ENCODE measurements at regions not wholly inside any gene's neighbourhood (a gene's known extent, or its start where the extent isn't known, plus 50 kb on each side); places are given as distances from the start of the nearest gene placed in this dataset.
"Not testable (repeated sequence)": the region's sequence is repeated elsewhere in the genome, so short reads cannot be mapped to it uniquely, and the experiment has no call there.

- Mint-ChIP-seq H3K27ac (ENCODE audit: low read depth, unreplicated experiment) (no peak overlapping the region), H3K27me3 (ENCODE audit: insufficient read depth, unreplicated experiment) (no peaks in the 10 kb centered on the region), H3K36me3 (ENCODE audit: insufficient read depth, unreplicated experiment) (no peaks in the 10 kb centered on the region), H3K4me1 (ENCODE audit: insufficient read depth, unreplicated experiment) (no peaks in the 10 kb centered on the region), H3K9me3 (ENCODE audit: unreplicated experiment) (no peaks in the 10 kb centered on the region), H3K4me3 (ENCODE audit: unreplicated experiment) (no peak overlapping the region)
- POLR2A ChIA-PET = interaction anchor here (1.7 kb wide), 1 partner anchor 10 kb away, joined by 5 read pairs; no protein-coding TSS in a partner anchor
- no TSS peak for BruUV-seq (replicated peaks)
- DNase-seq (ENCODE audit: unreplicated experiment) = no peak
- CTCF ChIA-PET = no interaction called here
- intact Hi-C loops (cut with micrococcal nuclease) = no loop called here
- TF ChIP-seq CTCF (IDR thresholded peaks at IDR 0.05; ENCODE audit: unreplicated experiment) = no peak
Observed at GRCh38 chr1:64403331-64403730, 66.6 kb upstream of the CACHD1 start.

GRCh38 chr1:64404202-64404601 lies 65.7 kb upstream of the CACHD1 start:
- POLR2A ChIA-PET = interaction anchor here (0.6 kb wide), 1 partner anchor 135 kb away, joined by 3 read pairs; no protein-coding TSS in a partner anchor
- H3K36me3 Mint-ChIP-seq (ENCODE audit: insufficient read depth, unreplicated experiment) = no peaks in the 10 kb centered on the region
- no peaks in the 10 kb centered on the region for H3K4me1 Mint-ChIP-seq (ENCODE audit: insufficient read depth, unreplicated experiment)
- intact Hi-C loops (cut with micrococcal nuclease) = no loop called here
- no TSS peak for BruUV-seq (replicated peaks)
- TF ChIP-seq CTCF (IDR thresholded peaks at IDR 0.05; ENCODE audit: unreplicated experiment) = no peak
- no peak for DNase-seq (ENCODE audit: unreplicated experiment)
- no peaks in the 10 kb centered on the region for H3K9me3 Mint-ChIP-seq (ENCODE audit: unreplicated experiment)
- H3K27me3 Mint-ChIP-seq (ENCODE audit: insufficient read depth, unreplicated experiment) = no peaks in the 10 kb centered on the region
- no peak overlapping the region for H3K27ac Mint-ChIP-seq (ENCODE audit: low read depth, unreplicated experiment)
- CTCF ChIA-PET = no interaction called here
- H3K4me3 Mint-ChIP-seq (ENCODE audit: unreplicated experiment) = no peak overlapping the region

- no peak for TF ChIP-seq CTCF (IDR thresholded peaks at IDR 0.05; ENCODE audit: unreplicated experiment)
- BruUV-seq (replicated peaks) = no TSS peak
- Mint-ChIP-seq H3K36me3 (ENCODE audit: insufficient read depth, unreplicated experiment) (no peaks in the 10 kb centered on the region), H3K9me3 (ENCODE audit: unreplicated experiment) (no peaks in the 10 kb centered on the region), H3K27ac (ENCODE audit: low read depth, unreplicated experiment) (no peak overlapping the region), H3K4me3 (ENCODE audit: unreplicated experiment) (no peak overlapping the region), H3K4me1 (ENCODE audit: insufficient read depth, unreplicated experiment) (no peaks in the 10 kb centered on the region), H3K27me3 (ENCODE audit: insufficient read depth, unreplicated experiment) (no peaks in the 10 kb centered on the region)
- DNase-seq (ENCODE audit: unreplicated experiment) = no peak
- CTCF ChIA-PET = interaction anchor here (0.6 kb wide), 1 partner anchor 36 kb away, joined by 3 read pairs; no protein-coding TSS in a partner anchor
- POLR2A ChIA-PET = no interaction called here
- intact Hi-C loops (cut with micrococcal nuclease) = no loop called here
Observed at GRCh38 chr1:64405833-64406232, 64.1 kb upstream of the CACHD1 start.

GRCh38 chr1:64410217-64410616 lies 59.7 kb upstream of the CACHD1 start:
- no peaks in the 10 kb centered on the region for H3K9me3 Mint-ChIP-seq (ENCODE audit: unreplicated experiment)
- no peak overlapping the region for H3K4me3 Mint-ChIP-seq (ENCODE audit: unreplicated experiment)
- no peaks in the 10 kb centered on the region for H3K36me3 Mint-ChIP-seq (ENCODE audit: insufficient read depth, unreplicated experiment)
- CTCF ChIA-PET = no interaction called here
- no peak for DNase-seq (ENCODE audit: unreplicated experiment)
- TF ChIP-seq CTCF (IDR thresholded peaks at IDR 0.05; ENCODE audit: unreplicated experiment) = no peak
- BruUV-seq (replicated peaks) = no TSS peak
- no peaks in the 10 kb centered on the region for H3K27me3 Mint-ChIP-seq (ENCODE audit: insufficient read depth, unreplicated experiment)
- intact Hi-C loops (cut with micrococcal nuclease) = no loop called here
- H3K4me1 Mint-ChIP-seq (ENCODE audit: insufficient read depth, unreplicated experiment) = no peaks in the 10 kb centered on the region
- no peak overlapping the region for H3K27ac Mint-ChIP-seq (ENCODE audit: low read depth, unreplicated experiment)
- POLR2A ChIA-PET = interaction anchor here (0.6 kb wide), 1 partner anchor 59 kb away, joined by 3 read pairs; the partner anchor contains the start of gene CACHD1

GRCh38 chr1:64414855-64415546 lies 54.9 kb upstream of the CACHD1 start:
- POLR2A ChIA-PET; H3K4me3 Mint-ChIP-seq (ENCODE audit: unreplicated experiment); H3K9me3 Mint-ChIP-seq (ENCODE audit: unreplicated experiment); H3K27me3 Mint-ChIP-seq (ENCODE audit: insufficient read depth, unreplicated experiment); DNase-seq (ENCODE audit: unreplicated experiment); H3K4me1 Mint-ChIP-seq (ENCODE audit: insufficient read depth, unreplicated experiment); BruUV-seq (replicated peaks); H3K27ac Mint-ChIP-seq (ENCODE audit: low read depth, unreplicated experiment); intact Hi-C loops (cut with micrococcal nuclease); H3K36me3 Mint-ChIP-seq (ENCODE audit: insufficient read depth, unreplicated experiment); CTCF ChIA-PET: not testable (repeated sequence)
